NB4 (cell line): ENCODE measurements at regions not wholly inside any gene's neighbourhood (a gene's known extent, or its start where the extent isn't known, plus 50 kb on each side); places are given as distances from the start of the nearest gene placed in this dataset.

Source experiments
- MYC ChIP-seq: IDR thresholded peaks from 2 replicates; pipeline ENCODE4 v1.6.1; 2011; ENCODE audit warnings: low read depth, low read length
- POLR2A ChIP-seq: IDR thresholded peaks from 2 replicates; pipeline ENCODE4 v1.6.1; 2011; ENCODE audit warnings: mild to moderate bottlenecking; ENCODE audit not compliant: insufficient read length; ENCODE audit errors: extremely low read depth
- TF ChIP-seq, protein P1 (sequence below): IDR thresholded peaks from one replicate; pipeline ENCODE4 v1.5.1; 2012; ENCODE audit warnings: low read depth, low read length
- TF ChIP-seq, protein P2 (sequence below): IDR thresholded peaks from 2 replicates; pipeline ENCODE4 v1.6.1; 2011; ENCODE audit warnings: low read depth, low read length

DNA sequence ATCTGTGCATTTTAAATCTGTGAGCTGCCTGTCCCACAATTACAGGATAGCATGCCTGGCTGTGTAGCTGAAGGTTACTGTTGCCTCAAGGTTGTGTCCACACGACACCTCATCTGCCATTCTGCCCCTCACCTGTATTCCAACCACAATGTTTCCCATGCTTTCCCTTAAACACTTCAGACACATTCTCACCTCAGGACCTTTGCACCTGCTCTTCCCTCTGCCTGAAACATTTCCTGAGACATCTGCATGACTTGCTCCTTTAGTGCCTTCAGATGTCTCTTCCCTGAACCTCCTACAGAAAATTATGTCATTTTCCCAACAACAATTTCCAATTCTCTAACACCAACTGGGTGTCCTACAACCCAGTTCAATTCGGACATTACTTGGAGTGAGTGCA is 120.4 kb downstream of the ZNF608 start:
- TF ChIP-seq, protein P1, sequence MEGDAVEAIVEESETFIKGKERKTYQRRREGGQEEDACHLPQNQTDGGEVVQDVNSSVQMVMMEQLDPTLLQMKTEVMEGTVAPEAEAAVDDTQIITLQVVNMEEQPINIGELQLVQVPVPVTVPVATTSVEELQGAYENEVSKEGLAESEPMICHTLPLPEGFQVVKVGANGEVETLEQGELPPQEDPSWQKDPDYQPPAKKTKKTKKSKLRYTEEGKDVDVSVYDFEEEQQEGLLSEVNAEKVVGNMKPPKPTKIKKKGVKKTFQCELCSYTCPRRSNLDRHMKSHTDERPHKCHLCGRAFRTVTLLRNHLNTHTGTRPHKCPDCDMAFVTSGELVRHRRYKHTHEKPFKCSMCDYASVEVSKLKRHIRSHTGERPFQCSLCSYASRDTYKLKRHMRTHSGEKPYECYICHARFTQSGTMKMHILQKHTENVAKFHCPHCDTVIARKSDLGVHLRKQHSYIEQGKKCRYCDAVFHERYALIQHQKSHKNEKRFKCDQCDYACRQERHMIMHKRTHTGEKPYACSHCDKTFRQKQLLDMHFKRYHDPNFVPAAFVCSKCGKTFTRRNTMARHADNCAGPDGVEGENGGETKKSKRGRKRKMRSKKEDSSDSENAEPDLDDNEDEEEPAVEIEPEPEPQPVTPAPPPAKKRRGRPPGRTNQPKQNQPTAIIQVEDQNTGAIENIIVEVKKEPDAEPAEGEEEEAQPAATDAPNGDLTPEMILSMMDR = no peak
- TF ChIP-seq, protein P2, sequence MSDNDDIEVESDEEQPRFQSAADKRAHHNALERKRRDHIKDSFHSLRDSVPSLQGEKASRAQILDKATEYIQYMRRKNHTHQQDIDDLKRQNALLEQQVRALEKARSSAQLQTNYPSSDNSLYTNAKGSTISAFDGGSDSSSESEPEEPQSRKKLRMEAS = no peak
- TF ChIP-seq POLR2A (no peak), MYC (no peak)
